Stimulated activated naive CD4-positive, alpha-beta T cell (primary cell): ENCODE measurements at regions not wholly inside any gene's neighbourhood (a gene's known extent, or its start where the extent isn't known, plus 50 kb on each side); places are given as distances from the start of the nearest gene placed in this dataset.

Experiments
- DNase-seq, 6 experiments: peaks; one replicate each; lab custom pipeline; 2025; lab: John Stamatoyannopoulos, UW

GRCh38 chr9:118414676-118415075, 710.5 kb downstream of the TLR4 start:
- DNase-seq = no peak

DNA sequence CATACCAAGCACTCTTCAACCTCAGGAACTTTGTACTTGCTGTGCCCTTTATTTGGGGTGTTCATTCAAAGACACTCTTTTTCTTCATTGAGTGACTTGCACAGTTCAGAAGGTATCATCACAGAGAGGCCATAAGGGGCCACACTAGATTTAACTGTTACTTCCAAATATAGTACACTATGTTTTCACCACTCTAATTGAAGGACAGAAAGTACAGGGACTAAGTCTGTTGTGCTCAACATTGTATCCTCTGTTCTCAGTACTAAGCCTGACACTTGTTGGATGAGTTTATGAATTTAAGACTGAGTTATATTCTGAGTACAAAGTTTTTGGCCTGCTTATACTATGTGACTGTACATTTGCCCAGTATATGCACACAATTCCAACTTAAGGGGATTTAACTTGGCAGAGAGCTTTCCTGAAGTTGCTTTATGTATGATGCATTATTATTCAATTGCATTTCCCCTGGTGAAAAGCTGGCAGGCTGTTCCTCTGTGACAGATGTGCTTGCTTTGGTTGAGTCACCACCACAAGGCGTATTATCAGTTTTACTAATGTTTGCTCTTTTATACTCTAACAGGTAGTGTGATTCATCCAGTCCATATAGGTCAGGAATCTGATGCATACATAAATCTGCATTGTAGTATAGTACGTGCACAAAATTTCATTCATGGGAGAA, 714.8 kb downstream of the TLR4 start:
- DNase-seq = no peak

GRCh38 chr9:118419676-118420075, 715.5 kb downstream of the TLR4 start:
- DNase-seq = no peak

DNA sequence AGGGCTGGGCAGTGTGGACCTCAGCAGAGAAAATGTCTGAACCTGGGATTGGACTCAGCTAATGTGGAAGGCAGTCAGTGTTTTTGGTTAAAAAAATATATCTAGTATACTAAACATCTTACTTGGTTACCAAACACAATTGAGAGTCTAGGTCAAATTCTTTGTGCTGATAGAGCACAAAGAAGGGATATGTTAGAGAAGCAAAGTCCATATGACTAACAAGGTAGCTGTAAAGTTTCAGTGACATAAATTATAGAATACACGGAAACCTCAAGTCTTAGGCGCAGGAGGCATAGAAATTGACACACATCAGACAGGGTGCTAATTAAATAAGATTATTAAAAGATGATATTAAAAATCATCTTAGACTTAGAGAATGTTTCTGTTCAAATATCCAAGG, 718.3 kb downstream of the TLR4 start:
- no peak for DNase-seq

DNA sequence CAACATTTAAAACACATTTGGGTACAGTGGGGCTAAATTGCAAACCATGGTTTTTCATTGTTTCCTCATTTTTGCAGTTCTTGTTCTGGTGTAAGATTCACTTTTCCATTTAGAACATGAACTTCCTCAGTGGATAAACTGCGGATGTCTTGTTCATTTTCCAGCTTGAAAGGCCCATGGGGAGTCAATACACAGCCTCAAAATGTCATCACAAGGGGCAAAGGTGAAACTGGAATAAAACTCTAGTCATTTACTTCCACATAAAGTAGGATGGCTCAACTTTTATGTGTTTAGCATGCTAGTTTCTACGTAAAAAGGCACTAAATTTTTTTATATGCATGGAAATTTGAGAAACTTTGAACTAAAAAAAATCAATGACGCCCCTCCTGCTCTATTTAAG, 718.8 kb downstream of the TLR4 start:
- DNase-seq = no peak

DNA sequence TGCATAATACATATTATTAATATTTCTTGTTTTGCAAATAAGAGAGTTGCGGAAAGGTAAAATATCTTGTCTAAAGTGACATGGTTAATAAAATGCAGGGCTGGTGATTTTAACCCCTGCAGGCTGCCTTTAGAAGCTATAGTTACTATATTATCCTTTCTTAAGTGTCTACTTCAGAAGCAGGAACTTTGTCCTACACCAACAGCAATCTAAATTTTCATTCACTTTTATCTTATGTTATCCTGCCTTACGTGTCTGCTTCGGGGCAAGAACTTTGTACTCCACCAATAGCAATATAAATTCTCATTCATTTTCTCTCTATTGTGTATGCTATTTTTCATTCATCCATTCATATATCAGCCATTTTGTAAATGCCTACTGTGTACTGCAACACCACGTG, 719.5 kb downstream of the TLR4 start:
- DNase-seq = no peak

- no peak for DNase-seq
Observed at GRCh38 chr9:118426772-118427171, 722.6 kb downstream of the TLR4 start.

- DNase-seq = no peak
Observed at GRCh38 chr9:118438810-118439209, 734.6 kb downstream of the TLR4 start.

DNA sequence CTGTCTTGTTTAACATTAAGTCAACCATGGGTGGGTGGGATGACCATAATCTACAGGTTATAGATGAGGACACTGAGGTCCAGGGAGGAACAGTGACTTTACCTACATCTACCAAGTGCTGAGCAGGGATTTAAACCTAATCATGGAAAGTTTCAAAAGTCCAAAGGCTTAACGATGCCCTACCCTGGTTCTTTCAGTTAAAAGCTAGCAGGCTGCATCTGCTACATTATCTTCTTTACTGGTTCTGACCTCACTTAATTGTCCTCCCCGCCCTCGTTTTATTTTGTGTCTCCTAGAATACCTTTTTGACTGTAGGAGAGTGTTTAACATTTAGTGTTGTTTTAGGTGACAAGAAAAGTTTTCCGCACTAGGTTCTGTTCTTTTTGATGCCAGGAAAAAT, 735.2 kb downstream of the TLR4 start:
- DNase-seq = no peak

- DNase-seq = no peak
Observed at GRCh38 chr9:118444403-118444802, 740.2 kb downstream of the TLR4 start.

GRCh38 chr9:118446943-118447639, 742.9 kb downstream of the TLR4 start:
- no peak for DNase-seq

DNA sequence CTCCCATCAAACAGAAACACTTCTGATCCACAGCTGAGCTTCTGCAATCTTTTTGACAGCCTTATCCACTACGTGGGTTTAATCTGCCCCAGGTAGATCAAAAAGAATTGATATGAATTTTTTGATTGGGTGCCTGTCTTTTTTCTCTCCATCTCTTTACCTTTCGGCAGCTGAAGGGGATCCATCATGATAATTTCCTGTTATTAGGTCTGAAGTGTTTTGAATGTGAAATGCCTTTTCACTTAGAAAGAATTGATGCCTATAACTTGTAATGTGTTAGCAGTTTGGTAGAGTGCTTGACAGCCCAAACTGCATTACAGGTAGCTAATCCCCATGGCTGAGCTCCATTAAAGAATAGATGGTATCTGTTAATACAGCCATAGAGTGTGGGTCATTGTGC, 745.4 kb downstream of the TLR4 start:
- no peak for DNase-seq

DNA sequence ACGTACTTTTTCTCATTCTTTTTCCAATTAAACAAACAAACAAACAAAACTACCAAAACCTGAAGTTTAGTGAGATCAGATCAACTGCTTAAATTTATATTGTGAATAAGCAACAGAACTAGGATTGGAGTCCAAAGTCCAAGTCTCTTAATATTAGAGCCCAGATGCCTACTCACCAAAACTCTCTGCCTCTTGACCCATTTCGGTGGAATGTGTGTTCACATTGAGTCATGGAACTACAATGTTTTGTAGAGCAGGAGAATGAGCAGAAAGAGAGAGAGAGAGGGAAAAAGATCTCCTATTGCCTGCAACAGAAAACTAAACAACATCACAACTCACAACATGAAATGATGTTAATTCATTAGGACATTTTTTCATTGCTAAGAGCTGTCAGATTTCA, 751.1 kb downstream of the TLR4 start:
- no peak for DNase-seq

DNA sequence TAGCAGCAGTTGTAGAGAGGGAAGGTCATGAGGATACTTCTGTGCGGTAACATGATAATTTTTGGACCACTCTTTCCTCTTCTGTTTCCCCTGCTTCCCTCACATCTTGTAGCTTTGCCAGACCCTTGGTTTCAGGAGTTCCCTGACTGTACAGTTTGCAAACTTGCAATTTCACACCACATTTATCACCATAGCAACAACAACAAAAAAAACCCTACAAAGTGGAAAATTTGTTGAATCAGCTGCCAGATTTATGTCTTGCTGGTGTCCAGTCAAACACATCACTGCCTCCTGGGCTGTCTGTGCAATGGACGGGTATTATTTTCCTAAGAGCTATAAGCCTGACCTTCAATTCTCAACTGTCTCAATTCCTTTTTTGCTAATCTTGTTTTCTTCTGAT, 751.6 kb downstream of the TLR4 start:
- DNase-seq = no peak

DNA sequence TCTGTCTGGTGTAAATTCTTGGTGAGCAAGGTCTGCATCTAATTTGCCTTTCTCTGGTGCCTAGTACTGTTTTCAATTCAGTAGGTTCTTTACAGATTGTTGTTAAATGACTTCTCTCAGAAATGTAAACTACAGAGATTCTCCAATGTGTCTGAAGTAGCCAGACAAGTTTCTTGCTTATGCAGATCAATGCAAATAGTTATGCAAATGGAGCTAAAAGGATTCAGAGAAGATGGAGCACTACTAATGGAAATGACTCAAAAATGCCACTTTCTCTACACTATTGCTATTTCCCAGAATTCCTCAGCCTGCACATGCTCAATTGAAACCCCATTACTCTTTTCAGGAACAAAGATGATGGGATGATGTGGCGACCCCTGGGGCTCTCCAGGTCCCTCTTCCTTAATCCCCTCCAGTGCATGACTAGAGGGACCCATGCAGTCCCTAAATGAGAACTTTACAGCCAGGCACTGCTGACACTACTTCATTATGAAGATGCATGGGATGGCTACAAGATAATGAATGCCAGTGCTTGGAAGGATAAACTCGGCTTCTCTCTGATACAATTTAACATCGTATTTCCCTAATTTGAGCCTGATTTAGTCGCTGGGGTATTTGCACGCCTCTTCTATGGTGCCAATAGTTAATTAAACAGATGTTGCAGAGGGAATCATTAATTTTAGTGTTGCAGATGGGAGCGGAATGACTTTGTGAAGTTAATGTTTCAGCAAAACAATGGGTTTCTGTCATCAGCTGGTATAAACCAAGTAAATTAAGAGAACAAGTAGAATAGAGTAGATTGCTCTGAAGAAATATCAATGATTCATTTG, 753.2 kb downstream of the TLR4 start:
- no peak for DNase-seq

DNA sequence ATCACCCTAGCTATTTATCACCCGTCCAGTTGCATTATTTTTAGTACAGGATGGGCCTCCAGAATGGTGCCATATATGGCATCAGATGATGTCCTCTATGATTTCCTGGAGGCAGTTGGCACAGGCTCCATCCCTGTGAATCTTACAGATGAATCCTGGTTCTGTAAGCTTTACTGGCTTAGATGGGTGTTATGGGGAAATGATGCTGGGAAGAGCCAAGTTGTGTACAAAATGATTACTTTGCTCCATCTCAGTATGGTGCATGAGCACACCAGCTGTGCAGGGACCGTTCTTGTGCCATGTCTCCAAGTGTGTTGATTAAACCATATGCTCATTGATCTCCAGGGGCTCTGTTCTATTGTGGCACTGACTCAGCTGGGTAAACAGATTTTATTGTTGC, 755.7 kb downstream of the TLR4 start:
- DNase-seq = no peak

- no peak for DNase-seq
Observed at GRCh38 chr9:118463419-118463818, 759.2 kb downstream of the TLR4 start.

GRCh38 chr9:118473521-118473920, 769.3 kb downstream of the TLR4 start:
- no peak for DNase-seq

DNA sequence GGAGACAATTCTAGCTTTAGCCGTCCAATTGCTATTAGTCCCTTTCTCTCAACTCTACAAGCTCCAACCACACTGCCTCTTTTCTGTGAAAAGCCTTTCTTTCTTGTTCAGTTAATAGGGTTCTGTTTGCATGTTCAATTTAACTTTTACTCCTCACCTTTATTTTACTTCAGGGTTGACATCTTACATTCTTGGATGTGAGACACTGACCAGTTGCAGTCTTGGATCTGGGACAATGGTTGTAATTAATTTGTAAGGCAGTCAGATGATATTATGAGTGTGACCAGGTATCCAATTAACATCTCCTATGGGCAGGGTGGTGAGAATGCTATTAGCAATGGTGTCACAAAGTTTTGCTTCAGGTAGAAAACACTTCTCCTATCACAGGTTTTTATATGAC, 774.5 kb downstream of the TLR4 start:
- DNase-seq = no peak

DNA sequence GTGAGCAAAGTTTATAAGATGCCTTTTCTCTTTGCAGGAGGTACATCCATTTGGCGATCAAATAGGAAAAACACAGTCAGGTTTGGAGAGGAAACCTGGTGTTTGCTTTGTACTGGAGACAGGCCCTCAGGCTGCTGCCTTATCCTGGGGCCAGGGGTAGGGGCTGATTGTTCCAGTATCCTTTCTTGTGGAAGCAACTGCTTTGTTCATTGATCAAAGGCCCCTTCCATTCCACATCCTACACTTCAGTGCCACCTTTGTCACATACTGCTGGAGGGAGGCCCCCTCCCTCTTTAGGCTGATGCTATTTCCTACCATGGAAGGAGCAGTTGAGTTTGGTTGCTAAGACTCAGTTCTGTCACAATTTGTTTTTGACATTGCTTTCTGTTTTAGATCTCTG, 778.1 kb downstream of the TLR4 start:
- no peak for DNase-seq

DNA sequence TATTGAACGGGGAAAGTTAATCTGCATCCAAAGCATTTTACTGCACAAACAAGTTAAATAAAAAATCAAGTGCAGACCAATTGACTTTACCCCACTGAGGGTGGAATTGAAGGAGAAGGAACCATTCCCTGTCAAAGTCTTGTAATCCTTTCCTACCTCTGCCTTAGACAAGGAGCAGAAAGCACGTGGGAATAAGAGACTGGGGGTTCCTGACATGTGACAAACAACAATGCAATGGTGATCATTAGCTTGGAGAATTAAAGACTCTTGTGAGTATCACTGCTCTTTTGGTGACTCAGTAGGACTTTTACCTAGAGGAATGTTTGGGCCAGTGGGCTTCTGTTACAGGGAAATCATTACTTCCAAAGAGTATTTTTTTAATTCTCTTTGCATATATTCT, 779.5 kb downstream of the TLR4 start:
- DNase-seq = no peak

- no peak for DNase-seq
Observed at GRCh38 chr9:118503236-118503635, 799.0 kb downstream of the TLR4 start.

- no peak for DNase-seq
Observed at GRCh38 chr9:118510711-118511110, 806.5 kb downstream of the TLR4 start.
